ENCODE measurements at regions not wholly inside any gene's neighbourhood (a gene's known extent, or its start where the extent isn't known, plus 50 kb on each side); places are given as distances from the start of the nearest gene placed in this dataset.

DNA sequence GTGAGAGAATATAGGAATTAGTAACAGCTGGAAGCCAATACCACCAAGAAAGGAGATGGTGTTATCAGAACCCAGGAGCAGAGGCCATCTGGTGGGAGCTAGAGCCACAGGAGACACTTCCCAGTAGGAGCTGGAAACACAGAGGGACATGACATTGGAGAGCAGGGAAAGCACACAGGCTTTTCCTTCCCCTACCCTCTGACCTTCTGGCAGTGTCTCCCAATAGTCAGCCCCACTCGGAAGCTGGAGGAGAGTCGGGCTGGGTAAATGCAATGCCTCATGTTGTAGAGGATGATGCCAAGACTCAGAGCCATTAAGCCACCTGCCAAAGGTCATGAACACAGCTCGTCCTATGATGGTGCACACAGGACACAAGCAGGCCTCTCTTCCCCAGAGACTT lies 538.5 kb downstream of the BCL11B start:
- H3K4me3 ChIP-seq (ENCODE audit: low read depth, low read length) = no peak overlapping the region

DNA sequence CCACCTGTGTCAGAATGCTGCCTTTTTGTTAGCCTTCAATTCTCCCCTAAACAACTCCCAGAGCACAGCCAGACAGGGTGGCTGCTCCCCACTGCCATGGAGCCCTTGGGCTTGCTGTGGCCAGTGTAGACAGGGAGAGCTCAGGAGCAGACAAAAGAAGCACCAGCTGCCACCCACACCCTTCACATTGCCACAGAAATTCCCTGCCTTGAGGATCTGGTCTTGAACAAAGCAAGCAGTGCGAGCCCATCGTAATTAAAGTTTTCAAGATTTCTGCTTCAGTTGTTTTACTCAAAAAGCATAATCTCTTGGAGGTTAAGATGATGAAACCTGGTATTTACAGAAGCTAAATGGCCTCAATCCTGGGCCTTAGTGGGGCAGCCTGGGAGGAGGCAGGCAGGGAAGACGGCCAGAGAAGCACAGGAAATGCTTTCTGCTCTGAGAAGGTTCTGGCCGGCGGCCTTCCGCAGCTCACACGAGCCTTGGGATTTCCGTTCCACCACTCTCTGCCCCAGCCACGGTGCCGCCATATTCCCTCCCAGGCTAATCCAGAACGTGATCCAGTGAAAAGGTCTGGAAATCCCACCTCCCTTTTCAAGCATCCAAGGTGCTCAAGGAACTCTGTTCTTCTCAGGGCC lies 535.2 kb downstream of the BCL11B start:
- no peak overlapping the region for H3K4me3 ChIP-seq (ENCODE audit: low read depth, low read length)

DNA sequence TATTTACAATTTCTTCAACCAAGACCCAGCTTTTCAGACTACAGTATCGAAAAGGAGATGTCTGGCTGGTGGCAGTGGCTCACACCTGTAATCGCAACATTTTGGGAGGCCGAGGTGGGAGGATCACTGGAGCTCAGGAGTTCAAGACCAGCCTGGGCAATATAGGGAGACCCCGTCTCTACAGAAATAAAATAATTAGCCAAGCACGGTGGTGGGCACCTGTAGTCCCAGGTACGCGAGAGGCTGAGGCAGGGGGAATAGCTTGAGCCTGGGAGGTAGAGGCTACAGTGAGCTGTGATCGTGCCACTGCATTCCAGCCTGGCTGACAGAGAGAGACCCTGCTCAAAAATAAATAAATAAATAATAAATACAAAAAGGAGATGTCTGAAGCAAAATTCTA lies 530.5 kb downstream of the BCL11B start:
- no peak overlapping the region for H3K4me3 ChIP-seq (ENCODE audit: low read depth, low read length)

DNA sequence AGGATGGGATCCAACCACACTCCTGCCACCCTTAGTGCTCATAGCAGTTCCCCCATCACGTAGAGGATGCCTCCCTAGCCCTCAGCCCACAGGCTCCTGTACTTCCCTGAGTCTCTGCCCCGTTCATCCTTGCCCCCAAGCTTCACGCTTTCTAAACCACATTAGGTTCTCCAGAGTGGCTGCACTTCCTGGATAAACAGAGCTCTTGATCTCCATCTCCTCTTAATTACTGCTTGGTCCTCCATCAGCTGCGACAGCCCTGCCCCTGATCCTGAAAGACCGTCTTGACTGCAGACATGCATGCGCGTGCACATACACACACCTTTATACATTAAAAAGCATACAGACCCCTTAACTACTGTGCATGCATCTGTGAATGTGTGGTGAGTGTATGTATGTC lies 530.0 kb downstream of the BCL11B start:
- H3K4me3 ChIP-seq (ENCODE audit: low read depth, low read length) = no peak overlapping the region

DNA sequence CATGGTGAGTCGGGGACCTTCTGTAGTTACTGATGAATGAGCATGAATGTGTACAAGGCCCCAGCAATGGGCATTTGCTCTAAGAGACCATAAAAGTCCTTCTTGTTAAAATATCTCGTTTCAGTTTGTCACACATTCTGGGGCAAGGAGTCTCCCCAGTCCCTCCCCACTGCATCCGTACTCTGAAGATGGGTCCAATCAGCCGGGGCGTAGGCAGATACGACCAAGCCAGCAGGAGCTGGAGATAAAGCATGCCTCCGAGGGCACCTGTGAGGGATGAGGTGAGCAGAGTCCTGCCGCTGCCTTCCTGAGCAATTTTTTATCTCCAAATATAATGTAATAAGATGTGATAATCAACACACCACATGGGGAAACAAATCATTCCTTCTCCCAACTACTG lies 528.5 kb downstream of the BCL11B start:
- H3K4me3 ChIP-seq (ENCODE audit: low read depth, low read length) = no peak overlapping the region

DNA sequence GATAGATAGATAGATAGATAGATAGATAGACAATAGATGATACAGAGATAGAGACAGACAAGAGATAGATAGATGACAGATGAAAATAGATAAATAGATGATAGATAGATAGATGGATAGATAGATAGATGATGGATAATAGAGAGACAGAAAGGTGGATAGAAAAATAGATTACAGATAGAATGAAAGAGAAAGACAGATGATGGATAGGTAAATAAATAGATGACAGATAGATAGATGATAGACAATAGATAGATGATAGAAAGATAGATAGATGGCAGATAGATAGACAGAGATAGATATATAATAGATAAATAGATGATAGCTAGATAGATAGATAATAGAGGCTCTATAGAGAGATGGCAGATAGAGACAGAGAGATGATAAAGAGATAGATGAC lies 523.0 kb downstream of the BCL11B start:
- no peak overlapping the region for H3K4me3 ChIP-seq (ENCODE audit: low read depth, low read length)

DNA sequence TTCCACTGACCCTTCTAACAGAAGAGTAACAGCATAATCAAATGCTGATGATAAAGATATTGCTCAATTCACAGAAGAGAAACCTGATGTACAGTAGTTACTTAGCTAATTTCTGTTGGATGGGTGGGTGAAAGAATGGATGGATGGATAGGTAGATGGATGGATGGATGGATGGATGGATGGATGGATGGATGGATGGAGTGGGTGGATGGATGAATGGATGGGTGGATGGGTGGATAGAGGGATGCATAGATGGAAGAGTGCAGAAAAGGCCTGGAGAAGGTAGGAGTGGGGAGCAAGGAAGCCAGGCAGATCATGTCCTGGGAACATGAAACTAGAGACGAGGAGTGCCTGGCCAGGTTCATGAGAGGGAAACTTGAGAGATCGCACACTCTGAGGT lies 520.9 kb downstream of the BCL11B start:
- H3K4me3 ChIP-seq (ENCODE audit: low read depth, low read length) = no peak overlapping the region

DNA sequence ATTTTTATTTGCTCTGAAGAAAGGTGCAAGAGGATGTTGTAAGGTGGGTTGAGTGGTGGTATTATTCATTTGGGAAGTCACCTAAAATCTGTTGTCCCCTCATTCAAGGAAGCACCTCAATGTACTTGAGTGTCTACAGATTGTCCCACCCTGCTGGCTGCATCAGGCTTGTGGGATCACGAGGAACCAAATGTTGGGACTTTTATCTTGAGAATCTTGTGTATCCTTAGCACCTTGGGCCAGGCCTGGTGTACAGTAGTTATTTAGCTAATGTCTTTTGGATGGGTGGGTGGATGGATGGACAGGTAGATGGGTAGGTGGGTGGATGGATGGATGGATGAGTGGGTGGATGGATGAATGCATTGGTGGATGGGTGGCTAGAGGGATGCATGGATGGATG lies 519.3 kb downstream of the BCL11B start:
- H3K4me3 ChIP-seq (ENCODE audit: low read depth, low read length) = no peak overlapping the region

DNA sequence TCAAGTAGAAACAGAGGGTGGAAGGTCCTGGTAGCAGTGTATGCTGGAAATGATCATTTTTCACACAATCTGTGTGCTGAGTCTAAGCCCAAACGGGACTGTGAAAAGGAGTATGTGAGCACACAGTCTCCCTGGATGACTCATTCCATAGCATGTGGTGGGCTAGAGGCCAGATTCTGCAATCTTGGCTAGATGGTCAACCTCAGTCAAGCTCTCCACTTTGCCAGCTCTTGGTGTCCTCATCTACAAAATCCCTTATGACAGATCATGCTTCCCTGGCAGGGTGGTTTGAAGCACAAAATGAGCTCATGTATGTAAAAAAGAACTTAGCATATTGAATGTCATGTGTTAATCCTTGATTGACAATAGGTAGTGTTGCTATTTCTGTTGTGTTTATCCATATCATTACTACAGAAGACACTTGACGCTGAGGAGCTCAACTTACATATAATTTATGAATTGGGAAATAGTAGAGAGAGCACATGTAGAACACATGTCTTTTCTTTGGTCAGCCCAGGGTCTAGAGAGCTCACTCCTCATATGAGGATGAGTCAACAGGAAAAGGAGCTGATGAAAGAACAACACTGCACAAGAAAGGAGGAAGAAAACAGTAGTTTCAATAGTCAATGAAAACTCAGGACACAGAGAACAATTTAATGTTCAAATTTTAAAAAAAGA lies 517.5 kb downstream of the BCL11B start:
- no peak overlapping the region for H3K4me3 ChIP-seq (ENCODE audit: low read depth, low read length)

DNA sequence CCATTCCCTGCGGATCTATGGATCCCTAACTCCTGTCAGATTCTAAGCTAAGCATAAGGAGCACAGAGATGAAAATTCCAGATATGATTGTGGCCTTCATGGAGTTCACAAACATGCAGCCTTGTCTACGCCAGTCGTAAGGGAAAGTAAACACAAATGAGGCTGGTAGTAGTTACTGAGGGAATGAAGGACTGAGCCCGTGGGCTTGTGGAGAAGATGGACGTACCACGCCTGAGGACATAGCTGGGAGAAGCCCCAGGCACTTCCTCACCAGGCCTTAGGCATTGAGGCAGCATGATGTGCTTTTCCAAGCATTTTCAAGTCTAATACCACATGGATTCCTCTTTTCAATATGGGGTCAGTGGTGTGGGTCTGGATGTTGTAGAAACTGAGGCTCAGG lies 515.2 kb downstream of the BCL11B start:
- no peak overlapping the region for H3K4me3 ChIP-seq (ENCODE audit: low read depth, low read length)

DNA sequence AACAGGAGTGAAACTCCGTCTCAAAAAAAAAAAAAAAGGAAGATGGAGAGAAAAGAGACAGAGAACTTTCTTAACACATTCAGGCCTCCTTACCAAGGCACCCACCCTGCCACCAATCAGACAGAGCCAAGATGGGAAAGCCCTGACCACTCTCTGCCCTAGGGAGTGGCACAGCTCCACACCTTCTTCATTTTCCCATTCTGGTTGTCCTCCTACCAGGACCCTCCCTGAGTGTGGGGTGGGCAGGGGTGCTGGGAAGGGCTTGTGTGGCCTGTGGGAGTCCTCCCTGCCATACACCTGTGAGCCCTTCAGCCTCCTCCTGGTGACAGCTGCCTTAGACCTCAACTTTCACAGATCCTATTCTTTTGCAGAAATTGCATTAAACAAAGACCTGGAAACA lies 513.6 kb downstream of the BCL11B start:
- no peak overlapping the region for H3K4me3 ChIP-seq (ENCODE audit: low read depth, low read length)

DNA sequence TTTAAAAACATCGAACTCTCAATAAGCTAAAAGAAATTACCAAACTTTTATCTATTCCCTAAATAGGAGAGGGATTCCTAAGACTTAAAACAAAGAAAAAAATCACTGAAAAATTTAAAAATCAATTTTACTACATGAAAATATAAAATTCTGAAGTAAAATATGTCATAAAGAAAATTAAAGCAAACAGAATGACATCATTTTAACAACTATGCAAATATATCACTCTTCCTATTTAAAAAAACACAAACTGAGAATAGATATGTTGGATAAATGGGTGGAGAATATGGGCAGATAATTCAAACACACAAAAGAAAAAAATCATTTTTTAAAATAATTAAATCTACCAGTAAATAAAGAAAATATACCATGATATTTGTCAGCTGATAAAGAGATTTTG lies 510.0 kb downstream of the BCL11B start:
- no peak overlapping the region for H3K4me3 ChIP-seq (ENCODE audit: low read depth, low read length)

DNA sequence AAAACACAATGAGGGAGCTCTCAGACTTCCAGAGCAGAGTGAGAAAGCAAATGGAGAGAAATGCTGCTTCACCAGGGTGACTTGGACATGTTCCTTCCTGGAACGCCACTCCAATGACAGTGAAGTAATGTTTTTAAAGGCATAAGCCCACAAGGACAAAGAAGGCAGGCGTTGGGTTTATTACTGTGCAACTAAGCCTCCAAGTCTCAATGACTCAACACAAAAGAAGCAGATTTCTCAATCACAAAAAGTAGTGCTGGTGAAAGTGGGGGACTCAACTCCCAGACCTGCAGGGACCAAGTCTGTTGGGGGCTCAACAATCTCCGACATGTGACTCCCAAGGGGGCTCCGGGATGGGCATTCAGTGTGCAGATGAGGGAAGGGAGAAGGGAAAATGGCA lies 505.2 kb downstream of the BCL11B start:
- no peak overlapping the region for H3K4me3 ChIP-seq (ENCODE audit: low read depth, low read length)

DNA sequence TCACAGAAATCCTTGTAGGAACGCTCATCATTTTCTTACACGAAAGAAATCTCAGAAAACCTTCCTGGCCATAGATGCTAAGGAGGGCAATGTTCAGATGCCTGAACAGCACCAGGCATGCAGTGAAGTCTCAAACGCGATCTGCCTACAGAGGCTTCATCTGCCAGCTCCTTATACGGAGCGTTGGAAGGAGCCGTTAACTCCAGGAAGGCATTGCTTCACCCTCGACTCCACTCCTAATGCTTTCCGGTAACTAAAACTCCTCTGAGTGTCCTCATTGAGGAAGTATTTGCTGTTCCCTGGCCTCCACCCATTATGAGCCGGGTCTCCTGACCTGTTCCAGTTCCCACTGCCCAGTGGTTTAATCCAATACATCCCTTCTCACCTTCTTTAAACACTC lies 502.7 kb downstream of the BCL11B start:
- H3K4me3 ChIP-seq (ENCODE audit: low read depth, low read length) = no peak overlapping the region

DNA sequence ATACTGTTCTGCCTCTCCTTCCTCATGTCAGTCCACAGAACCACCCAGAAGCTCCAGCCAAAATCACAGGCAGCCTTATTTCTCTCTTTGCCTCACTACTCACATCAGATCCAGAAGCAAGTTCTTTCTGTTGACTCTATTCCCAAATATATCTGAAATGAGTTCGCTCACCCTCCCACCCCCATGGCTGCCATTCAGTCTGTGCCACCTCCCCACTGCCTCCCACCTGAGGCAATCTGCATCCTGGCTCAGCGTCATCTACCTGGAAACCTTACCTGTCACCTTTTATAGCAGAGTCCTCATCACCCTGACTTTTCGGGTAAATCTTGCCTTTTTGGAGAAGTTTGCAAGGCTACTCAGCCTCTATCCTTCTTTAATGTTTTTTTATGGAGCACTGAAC lies 501.8 kb downstream of the BCL11B start:
- H3K4me3 ChIP-seq (ENCODE audit: low read depth, low read length) = no peak overlapping the region

DNA sequence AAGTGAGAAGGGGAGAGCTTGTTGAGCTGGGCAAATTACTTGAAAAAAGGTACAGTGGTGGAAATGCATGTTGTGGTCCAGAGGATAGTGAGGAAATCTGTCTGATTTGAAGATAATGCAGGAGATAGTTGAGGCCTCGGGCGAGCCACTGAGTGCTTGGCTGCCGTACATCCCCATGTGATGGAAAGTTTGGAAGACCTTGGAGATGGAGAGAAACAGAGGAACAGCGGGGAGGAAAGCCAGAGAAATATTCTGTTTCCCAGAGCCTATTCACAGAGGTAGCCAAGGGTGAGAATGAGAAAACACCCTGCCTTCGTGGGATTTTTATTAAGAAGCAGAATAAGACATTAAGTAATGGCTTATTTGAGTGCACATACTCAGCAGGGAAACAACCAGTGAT lies 498.2 kb downstream of the BCL11B start:
- H3K4me3 ChIP-seq (ENCODE audit: low read depth, low read length) = no peak overlapping the region

DNA sequence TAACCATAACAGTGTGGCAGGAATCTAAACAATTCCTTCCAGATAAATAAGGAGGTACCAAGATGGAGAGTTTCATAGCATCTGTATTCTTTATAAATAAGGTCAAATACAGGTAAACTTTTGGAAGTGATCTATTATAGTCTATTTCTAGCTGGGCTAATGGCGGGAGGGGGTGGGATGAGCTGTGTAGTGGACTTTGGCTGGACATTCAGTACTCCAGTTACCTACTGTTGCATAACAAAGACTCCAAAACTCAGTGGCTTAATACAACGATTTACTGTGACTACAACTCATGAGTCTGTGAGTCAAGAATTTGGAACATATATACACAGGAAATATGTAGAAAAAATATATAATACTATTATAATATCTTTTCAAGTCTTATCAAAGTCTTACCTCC lies 496.1 kb downstream of the BCL11B start:
- H3K4me3 ChIP-seq (ENCODE audit: low read depth, low read length) = no peak overlapping the region

DNA sequence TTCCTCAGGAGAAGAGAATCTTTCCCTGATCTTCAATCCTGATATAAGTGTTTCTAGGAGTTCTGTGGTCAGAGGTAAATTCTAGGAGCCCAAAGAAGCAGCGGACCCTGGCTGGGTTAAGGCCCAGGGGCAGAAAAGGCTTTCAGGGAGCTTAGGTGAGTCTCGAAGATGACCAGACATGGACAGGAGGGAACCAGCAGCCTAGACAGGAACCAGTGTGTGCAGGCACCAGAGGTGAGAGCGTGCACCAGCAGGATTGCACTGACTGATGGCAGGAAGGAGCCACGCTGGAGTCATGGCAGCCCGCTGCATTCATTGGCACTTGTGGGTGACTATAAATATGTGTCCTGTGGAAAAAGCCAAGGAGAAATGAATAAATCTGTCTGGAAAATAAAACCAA lies 489.9 kb downstream of the BCL11B start:
- H3K4me3 ChIP-seq (ENCODE audit: low read depth, low read length) = no peak overlapping the region

DNA sequence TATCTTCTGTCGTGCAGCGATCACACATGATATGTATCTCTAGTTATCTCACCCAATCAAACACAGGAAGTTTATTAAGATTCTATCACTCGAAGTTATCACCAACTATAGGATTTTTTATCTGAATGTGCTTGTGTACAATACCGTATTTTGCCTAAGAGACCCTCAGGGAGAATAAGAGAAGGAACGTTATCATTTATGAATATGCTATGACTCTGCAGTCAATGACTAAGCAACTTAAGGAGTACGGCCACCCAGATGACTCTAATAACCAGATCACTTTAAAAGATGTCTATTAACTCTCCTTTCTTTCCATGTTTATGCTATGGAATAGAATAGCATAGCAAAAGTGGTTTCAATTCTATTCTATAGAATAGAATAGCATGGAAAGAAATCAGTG lies 486.4 kb downstream of the BCL11B start:
- H3K4me3 ChIP-seq (ENCODE audit: low read depth, low read length) = no peak overlapping the region

DNA sequence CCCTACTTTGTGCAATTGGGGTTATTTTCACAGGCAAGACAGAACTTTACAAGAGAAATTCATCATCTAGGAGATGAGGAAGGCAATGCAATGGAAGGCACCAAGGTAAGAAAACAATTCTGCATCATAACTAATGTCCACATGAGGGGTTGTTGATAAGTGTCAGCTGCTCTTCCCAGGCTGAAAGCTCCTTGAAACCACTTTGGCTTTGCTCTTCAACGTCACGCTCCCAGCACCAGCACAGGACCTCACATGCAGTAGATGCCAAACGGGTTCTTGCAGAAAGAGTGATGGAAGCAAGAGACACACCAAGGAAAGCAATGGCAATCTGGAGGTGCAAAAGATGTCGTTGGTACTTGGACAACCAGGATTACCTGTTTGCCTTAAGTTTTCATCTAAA lies 485.5 kb downstream of the BCL11B start:
- H3K4me3 ChIP-seq (ENCODE audit: low read depth, low read length) = no peak overlapping the region

DNA sequence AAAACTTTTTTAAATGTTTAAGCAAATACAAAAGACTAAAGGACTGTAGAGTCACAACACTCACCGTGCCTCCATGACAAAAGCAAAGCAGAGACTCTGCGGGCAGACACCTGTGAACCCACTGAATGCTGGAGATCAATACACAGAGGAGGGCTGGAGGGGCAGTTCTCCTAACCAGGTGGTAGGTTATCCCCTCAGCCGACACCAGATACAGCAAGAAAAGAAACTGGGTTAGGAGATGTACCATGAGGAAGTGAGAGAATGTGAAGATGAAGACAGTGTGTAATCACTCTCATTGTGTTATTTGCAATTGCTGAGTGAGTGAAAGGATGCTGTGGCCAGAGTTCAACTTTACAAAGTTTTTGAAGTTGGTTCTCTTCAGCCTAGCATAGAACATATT lies 480.3 kb downstream of the BCL11B start:
- H3K4me3 ChIP-seq (ENCODE audit: low read depth, low read length) = no peak overlapping the region

DNA sequence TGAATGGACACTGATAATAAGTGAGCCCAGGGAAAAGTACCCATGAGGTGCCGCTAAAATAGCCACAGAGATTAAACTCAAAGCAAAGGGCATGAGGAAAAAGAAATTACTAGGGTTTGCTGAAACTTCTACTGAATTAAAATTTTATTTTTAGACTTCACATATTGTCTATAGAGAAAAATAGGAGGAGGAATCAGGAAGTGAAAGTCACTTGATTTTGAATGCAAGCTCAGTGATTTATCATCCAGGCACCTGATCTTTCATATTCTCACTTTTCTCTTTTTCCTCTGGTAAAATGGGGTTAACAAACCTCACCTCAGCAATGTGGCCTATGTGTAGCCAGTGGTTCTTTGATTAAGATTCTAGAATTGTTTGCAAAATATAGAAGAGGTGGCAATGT lies 479.8 kb downstream of the BCL11B start:
- H3K4me3 ChIP-seq (ENCODE audit: low read depth, low read length) = no peak overlapping the region

DNA sequence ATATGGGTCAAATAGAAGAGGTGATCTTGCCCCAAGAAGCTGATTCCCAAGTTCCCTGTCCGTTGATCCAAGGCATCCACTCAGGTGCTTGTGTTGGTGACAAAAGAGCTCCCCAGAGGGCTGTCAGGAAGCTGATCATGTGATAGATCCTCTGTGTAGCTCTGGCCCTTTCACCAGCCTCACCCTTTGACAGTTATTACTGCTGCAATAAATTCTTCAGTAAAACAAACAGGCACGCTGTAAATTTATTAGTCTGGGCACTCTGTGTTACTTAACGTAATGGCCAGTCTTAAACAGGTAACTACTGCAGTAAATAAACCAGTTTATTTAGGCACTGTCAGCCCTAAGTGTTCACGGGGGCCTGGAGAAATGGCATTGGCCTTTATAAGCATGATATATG lies 473.9 kb downstream of the BCL11B start:
- no peak overlapping the region for H3K4me3 ChIP-seq (ENCODE audit: low read depth, low read length)

All from iPS-11a (cell line).